ENCODE measurements at regions not wholly inside any gene's neighbourhood (a gene's known extent, or its start where the extent isn't known, plus 50 kb on each side); places are given as distances from the start of the nearest gene placed in this dataset.

DNA sequence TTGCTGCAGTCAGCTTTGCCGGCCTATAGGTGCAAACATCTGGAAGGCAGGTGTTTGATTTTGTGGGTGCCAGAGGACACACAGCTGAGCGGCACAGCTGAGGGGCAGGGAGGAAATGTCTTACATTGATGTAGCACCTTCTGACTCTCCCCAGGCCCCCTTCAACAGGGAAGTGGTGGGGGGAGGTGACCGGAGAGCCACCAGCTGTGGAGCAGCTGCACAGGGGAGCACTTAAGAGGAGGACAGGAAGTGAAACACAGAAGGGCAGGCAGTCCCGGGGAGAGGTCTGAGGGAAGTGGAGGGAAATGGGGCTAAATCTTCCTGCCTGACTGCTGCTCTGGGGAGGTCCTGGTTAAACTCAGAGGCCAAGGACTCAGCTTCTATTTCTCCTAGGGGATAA lies 409.1 kb downstream of the TNS1 start:
- TF ChIP-seq, protein P1, sequence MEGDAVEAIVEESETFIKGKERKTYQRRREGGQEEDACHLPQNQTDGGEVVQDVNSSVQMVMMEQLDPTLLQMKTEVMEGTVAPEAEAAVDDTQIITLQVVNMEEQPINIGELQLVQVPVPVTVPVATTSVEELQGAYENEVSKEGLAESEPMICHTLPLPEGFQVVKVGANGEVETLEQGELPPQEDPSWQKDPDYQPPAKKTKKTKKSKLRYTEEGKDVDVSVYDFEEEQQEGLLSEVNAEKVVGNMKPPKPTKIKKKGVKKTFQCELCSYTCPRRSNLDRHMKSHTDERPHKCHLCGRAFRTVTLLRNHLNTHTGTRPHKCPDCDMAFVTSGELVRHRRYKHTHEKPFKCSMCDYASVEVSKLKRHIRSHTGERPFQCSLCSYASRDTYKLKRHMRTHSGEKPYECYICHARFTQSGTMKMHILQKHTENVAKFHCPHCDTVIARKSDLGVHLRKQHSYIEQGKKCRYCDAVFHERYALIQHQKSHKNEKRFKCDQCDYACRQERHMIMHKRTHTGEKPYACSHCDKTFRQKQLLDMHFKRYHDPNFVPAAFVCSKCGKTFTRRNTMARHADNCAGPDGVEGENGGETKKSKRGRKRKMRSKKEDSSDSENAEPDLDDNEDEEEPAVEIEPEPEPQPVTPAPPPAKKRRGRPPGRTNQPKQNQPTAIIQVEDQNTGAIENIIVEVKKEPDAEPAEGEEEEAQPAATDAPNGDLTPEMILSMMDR (conservative IDR thresholded peaks at IDR 0.05; ENCODE audit: low read depth in 2 of 2), result no peak
- TF ChIP-seq EZH2 (IDR thresholded peaks at IDR 0.05; ENCODE audit: low read depth, unreplicated experiment) (no peak), POLR2AphosphoS5 (IDR thresholded peaks at IDR 0.05; ENCODE audit: low read depth) (no peak), JUNB (IDR thresholded peaks at IDR 0.05; ENCODE audit: unreplicated experiment) (no peak), EZH2phosphoT487 (IDR thresholded peaks at IDR 0.05; ENCODE audit: unreplicated experiment) (no peak)
